Stimulated activated CD8-positive, alpha-beta memory T cell treated with anti-CD3 and anti-CD28 coated beads, Interleukin-7, amount 100 ng/mL, for 4 hours (primary cell): ENCODE measurements at regions not wholly inside any gene's neighbourhood (a gene's known extent, or its start where the extent isn't known, plus 50 kb on each side); places are given as distances from the start of the nearest gene placed in this dataset.
A peak's percentile ranks its signal among the peaks of the same experiment; 100 is the strongest.
"Not testable (repeated sequence)": the region's sequence is repeated elsewhere in the genome, so short reads cannot be mapped to it uniquely, and the experiment has no call there.

Source experiments
- DNase-seq, 2 donors: peaks; one replicate each; pipeline ENCODE4 v3.0.0-alpha.2; 2020; ENCODE audit warnings: low read depth in 2 of 2

- DNase-seq: no peak
These were observed 132.5 kb upstream of the CHD1 start for GRCh38 chr5:99061299-99061698.

- peak; percentile 63 to 75 for DNase-seq
These were observed 131.8 kb upstream of the CHD1 start for GRCh38 chr5:99060306-99061261.

- DNase-seq: no peak
These were observed 130.9 kb upstream of the CHD1 start for GRCh38 chr5:99059685-99060084.

- no peak for DNase-seq
These were observed 129.7 kb upstream of the CHD1 start for GRCh38 chr5:99058466-99058865.

- DNase-seq: no peak
These were observed 126.2 kb upstream of the CHD1 start for GRCh38 chr5:99054972-99055371.

- DNase-seq: no peak
These were observed 117.1 kb upstream of the CHD1 start for GRCh38 chr5:99045871-99046270.

DNA sequence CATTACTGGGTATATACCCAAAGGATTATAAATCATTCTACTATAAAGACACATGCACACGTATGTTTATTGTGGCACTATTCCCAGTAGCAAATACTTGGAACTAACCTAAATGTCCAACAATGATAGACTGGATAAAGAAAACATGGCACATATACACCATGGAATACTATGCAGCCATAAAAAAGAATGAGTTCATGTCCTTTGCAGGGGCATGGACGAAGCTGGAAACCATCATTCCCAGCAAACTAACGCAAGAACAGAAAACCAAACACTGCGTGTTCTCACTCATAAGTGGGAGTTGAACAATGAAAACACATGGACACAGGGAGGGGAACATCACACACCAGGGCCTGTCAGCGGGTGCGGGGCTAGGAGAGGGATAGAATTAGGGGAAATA lies 114.5 kb upstream of the CHD1 start:
- DNase-seq: not testable (repeated sequence)

DNA sequence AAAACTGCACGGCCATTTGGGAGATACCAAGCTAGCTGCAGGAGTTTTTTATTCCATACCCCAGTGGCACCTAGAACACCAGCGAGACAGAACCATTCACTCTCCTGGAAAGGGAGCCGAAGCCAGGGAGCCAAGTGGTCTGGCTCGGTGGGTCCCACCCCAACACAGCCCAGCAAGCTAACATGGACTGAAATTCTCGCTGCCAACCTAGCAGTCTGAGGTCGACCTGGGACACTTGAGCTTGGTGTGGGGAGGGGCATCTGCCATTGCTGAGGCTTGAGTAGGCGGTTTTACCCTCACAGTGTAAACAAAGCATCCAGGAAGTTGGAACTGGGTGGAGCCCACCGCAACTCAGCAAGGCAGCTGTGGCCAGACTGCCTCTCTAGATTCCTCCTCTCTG lies 108.9 kb upstream of the CHD1 start:
- DNase-seq: peak; percentile 19

DNA sequence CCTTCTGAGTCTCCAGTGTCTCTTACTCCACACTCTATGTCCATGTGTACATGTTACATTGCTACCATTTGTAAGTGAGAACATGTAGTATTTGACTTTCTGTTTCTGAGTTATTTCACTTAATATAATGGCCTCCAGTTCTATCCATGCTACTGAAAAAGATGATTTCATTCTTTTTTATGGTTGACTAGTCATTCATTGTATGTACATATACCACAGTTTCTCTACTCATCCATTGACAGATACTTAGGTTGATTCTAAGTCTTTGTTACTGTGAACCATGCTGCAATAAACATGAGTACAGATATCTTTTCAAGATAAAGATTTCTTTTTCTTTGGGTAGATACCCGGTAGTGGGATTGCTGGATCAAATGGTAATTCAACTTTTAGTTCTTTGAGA lies 107.1 kb upstream of the CHD1 start:
- DNase-seq: no peak

DNA sequence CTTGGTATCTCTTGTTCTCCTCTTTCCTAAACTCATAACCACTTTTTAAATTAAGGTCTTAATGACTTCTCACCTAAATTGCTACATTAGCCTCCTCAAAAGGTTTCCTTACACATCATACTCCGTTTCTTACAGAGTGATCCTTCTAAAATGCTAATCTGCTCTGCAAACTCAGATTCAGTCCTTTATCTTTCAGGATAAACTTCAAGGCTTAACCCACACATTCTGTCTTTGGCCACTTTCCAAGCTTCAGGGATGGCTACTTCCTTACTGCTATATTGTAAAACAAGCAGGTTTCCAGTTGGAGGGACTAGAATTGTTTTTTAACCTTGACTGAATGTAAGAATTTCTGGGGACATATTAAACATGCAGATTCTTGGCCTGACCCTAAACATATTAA lies 105.5 kb upstream of the CHD1 start:
- no peak for DNase-seq

DNA sequence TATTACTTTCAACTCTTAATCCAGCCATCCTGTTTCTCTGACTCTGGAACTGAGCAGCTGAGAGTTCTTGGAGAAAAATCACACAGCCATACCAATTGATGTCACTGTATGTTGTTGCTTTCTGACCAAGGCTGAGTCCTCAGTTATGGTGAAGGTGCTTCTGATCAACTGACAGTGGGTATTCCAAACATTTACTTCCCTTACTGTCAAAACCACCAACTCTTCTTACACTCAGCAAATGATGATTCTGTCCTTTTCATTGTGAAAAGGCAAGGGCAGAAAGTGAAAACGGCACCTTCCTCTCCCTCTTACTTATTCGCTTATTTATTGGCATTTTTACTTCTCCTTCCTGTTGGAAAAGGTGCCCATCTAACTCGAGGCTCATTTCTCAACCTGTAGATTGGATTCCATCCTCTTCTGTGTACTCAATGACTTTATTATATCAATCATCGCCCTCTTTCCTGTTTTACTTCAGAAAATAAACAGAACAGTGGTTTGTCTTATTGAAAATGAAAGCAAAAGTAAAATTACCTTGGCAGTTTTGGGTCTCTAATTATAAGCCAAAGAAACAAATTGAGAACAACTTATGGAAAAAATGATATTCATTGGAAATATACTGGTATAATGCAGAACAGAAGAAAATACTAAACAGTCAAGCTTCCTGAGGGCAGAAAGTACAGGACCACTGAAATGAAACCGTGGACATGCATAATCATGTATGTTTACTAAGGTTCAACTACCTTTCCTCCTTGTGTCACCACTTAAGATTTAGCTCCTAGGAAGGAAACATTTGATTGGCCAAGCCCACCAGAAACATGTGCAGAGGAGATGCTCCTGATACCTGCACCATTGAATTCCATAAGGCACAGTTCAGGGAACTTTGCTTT lies 104.5 kb upstream of the CHD1 start:
- no peak for DNase-seq

GRCh38 chr5:99032234-99033013 lies 103.6 kb upstream of the CHD1 start:
- DNase-seq: no peak

GRCh38 chr5:99030906-99031440 lies 102.2 kb upstream of the CHD1 start:
- DNase-seq: no peak

DNA sequence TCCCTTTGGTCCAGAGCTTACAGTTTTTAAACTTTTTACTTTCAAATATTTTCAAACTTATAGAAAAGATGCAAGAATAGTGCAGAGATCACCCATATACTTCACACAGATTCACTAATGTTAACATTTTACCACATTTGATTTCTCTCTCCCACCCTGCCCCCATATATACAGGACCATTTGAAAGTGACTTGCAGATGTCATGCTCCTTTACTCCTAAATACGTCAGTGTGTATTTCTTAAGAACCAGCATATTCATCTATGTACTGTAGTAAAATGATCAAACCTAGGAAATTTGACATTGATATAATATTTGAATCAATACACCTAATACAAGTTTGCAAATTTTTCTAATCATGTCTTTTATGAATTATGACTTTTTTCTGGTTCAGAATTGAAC lies 100.4 kb upstream of the CHD1 start:
- no peak for DNase-seq

DNA sequence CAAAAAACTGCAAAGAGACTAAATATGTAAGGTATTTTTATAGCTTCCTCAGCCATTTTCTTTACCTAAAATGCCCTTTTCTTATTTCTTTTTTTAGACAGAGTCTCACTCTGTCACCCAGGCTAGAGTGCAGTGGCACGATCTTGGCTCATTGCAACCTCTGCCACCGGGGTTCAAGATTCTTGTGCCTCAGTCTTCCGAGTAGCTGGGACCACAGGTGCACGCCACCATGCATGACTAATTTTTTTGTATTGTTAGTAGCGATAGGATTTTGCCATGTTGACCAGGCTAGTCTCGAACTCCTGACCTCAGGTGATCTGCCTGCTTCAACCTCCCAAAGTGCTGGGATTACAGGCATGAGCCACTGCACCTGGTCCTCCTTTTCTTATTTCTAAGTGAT lies 99.4 kb upstream of the CHD1 start:
- not testable (repeated sequence) for DNase-seq

DNA sequence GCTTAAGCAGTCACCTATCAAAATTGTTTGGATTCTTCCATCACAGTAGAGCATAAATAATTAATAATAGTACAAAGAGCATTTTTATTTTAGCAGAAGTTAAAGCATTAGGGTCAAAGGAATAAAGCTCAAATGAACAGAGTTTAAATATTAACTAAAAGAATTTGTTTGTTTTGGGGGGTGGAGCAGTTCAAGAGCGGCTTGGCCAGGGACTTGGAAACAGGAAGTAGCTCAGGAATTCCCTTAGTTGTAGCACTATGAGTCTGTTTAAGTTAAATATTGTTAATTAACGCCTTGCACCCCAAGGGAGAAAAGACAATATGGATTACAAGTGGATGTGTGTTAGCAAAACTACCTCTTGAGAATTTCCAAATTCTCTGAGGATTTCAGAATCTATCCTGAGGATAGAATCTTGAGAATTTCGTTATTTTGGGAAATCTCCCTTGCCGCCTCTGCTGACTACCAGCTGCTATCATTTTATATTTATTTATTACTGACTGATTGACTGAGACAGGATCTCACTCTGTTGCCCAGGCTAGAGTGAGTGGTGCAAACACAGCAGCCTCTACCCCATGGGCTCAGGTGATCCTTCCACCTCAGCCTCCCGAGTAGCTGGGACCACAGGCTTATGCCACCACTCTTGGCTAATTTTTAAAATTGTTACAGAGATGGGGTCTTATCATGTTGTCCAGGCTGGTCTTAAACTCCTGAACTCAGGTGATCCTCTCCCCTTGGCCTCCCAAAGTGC lies 96.7 kb upstream of the CHD1 start:
- no peak for DNase-seq

DNA sequence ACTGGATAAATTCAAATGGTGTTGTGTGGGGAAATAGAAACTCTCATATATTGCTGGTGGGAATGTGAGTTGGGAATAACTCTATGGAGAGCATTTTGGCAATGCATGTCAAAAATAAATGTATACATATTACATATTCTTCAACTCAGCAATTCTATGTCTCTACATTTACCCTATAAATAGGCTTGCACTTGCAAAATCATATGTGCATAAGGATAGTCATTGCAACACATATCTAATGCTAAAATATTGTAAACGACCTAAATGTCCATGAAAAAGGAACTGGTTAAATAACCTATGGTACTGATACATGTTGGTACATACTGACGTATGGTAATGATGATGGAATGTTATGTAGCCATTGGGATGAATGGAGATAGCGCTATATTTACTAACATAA lies 94.5 kb upstream of the CHD1 start:
- no peak for DNase-seq

DNA sequence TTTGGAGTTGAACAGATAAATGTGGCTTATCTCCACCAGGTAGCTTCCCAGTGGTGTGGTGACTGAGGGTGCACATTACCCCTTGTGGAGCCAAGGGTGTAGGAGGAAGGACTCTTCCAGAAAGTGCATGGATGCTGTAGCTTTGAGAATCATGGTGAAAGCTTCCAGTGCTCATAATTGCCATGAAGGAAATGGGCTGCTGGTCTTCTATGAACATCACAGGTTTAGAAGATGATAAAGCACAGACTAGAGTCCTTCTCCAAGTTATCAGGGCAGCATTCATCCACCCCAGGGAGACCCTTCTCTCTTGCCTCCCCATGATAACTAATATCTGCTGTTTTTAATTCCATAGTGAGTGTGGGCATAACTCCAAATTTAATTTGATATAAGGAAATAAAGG lies 93.4 kb upstream of the CHD1 start:
- DNase-seq: no peak

GRCh38 chr5:99020698-99021048 lies 91.9 kb upstream of the CHD1 start:
- DNase-seq: no peak

GRCh38 chr5:99019812-99020697 lies 91.2 kb upstream of the CHD1 start:
- no peak for DNase-seq
